Activated CD8-positive, alpha-beta memory T cell treated with anti-CD3 and anti-CD28 coated beads, Interleukin-2, amount 10 ng/mL, durations not matched to agents 7 days and 5 days (primary cell): ENCODE measurements at regions not wholly inside any gene's neighbourhood (a gene's known extent, or its start where the extent isn't known, plus 50 kb on each side); places are given as distances from the start of the nearest gene placed in this dataset.
"Not testable (repeated sequence)": the region's sequence is repeated elsewhere in the genome, so short reads cannot be mapped to it uniquely, and the experiment has no call there.

Experiments used
- ATAC-seq: fragments of 150-1000 bp; cut with Tn5 transposase; one replicate; pipeline ENCODE4 v1.10.0; 2021; ENCODE audit warnings: moderate library complexity
- CTCF ChIA-PET: fragments of 350-600 bp; sonication (Branson Sonifier 250); formaldehyde crosslinking; loops from one replicate; lab custom pipeline; 2021; ENCODE audit warnings: antibody characterized with exemption; lab: Charles Lee
- DNase-seq: peaks from one replicate; pipeline ENCODE4 v3.0.0-alpha.2; 2020
- H3K27ac Mint-ChIP-seq: one replicate; pipeline ENCODE4 v1.8.0; 2021; ENCODE audit warnings: mild to moderate bottlenecking, mixed read lengths
- H3K27me3 Mint-ChIP-seq: one replicate; pipeline ENCODE4 v1.8.0; 2021; ENCODE audit warnings: mixed read lengths
- H3K36me3 Mint-ChIP-seq: one replicate; pipeline ENCODE4 v1.8.0; 2021; ENCODE audit warnings: mild to moderate bottlenecking, mixed read lengths
- H3K4me1 Mint-ChIP-seq: one replicate; pipeline ENCODE4 v1.8.0; 2021; ENCODE audit warnings: mixed read lengths
- H3K4me3 Mint-ChIP-seq: one replicate; pipeline ENCODE4 v1.8.0; 2021; ENCODE audit warnings: mild to moderate bottlenecking, moderate library complexity, mixed read lengths
- H3K9me3 Mint-ChIP-seq: one replicate; pipeline ENCODE4 v1.8.0; 2022; ENCODE audit warnings: low read depth, mixed read lengths

DNA sequence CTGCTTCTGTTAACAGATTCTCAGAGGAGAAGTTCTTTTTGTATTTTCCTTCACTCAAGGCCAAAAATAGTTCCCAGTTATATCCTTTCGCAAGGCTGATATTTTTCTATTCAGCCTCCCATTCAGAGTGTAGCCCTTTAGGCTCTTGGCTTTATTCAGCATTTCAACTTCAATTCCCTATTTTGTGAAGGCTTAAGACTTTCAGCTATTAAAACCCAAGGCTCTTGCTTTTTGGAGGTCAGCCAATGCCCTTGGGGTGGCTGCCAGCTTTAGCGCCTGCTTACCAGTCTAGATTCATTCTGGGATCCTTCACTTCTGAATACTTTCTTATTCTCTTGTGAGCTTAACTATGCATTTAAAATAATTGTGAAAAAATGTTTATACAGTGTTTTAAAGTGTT lies 57.3 kb upstream of the ADGRA3 start:
- no peak for DNase-seq
- no peak for ATAC-seq
- Mint-ChIP-seq H3K27me3 (no peaks in the 10 kb centered on the region), H3K4me3 (no peak overlapping the region), H3K4me1 (no peaks in the 10 kb centered on the region), H3K27ac (no peak overlapping the region), H3K36me3 (no peaks in the 10 kb centered on the region), H3K9me3 (peaks cover 7% of the 10 kb centered on the region)
- CTCF ChIA-PET: no interaction called here

GRCh38 chr4:22573641-22574040 lies 57.8 kb upstream of the ADGRA3 start:
- peaks cover 7% of the 10 kb centered on the region for H3K9me3 Mint-ChIP-seq
- ATAC-seq: no peak

GRCh38 chr4:22574424-22574823 lies 58.6 kb upstream of the ADGRA3 start:
- CTCF ChIA-PET: no interaction called here
- no peak for ATAC-seq
- Mint-ChIP-seq H3K27ac (no peak overlapping the region), H3K4me1 (no peaks in the 10 kb centered on the region), H3K4me3 (no peak overlapping the region), H3K9me3 (peaks cover 7% of the 10 kb centered on the region), H3K36me3 (no peaks in the 10 kb centered on the region), H3K27me3 (no peaks in the 10 kb centered on the region)
- no peak for DNase-seq

More at GRCh38 chr4:22573641-22574040, 57.8 kb upstream of the ADGRA3 start:
- H3K4me3 Mint-ChIP-seq: no peak overlapping the region
- H3K27me3 Mint-ChIP-seq: no peaks in the 10 kb centered on the region
- H3K4me1 Mint-ChIP-seq: no peaks in the 10 kb centered on the region
- no peaks in the 10 kb centered on the region for H3K36me3 Mint-ChIP-seq
- no peak for DNase-seq
- CTCF ChIA-PET: no interaction called here
- H3K27ac Mint-ChIP-seq: no peak overlapping the region

DNA sequence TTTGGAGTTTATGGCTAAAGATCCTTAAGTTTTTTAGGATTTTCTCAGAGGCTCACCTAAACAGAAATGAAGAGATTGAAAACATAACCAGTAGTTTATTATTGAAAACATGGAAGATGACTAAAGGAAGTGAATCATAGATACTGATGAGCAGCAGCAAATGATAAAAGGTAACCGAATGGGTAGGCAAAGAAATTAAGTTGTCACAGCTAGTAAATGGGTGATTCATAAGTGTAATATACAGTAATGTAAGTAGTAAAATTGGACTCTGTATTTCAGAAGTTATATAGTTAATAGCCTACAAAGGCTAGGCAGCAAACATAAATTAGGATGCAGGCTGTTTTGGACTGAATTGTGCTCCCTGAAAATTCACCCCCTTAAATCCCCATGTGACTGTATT lies 59.0 kb upstream of the ADGRA3 start:
- Mint-ChIP-seq H3K4me3 (no peak overlapping the region), H3K27ac (no peak overlapping the region), H3K27me3 (no peaks in the 10 kb centered on the region), H3K36me3 (no peaks in the 10 kb centered on the region), H3K4me1 (no peaks in the 10 kb centered on the region), H3K9me3 (peaks cover 7% of the 10 kb centered on the region)
- DNase-seq: no peak
- ATAC-seq: no peak
- CTCF ChIA-PET: no interaction called here

- DNase-seq (no peak), ATAC-seq (no peak)
- no peaks in the 10 kb centered on the region for H3K36me3 Mint-ChIP-seq
- no peak overlapping the region for H3K27ac Mint-ChIP-seq
- no peak overlapping the region for H3K4me3 Mint-ChIP-seq
- no peaks in the 10 kb centered on the region for H3K9me3 Mint-ChIP-seq
- CTCF ChIA-PET: no interaction called here
- H3K4me1 Mint-ChIP-seq: no peaks in the 10 kb centered on the region
- no peaks in the 10 kb centered on the region for H3K27me3 Mint-ChIP-seq
Measured at GRCh38 chr4:22587253-22587652, 71.4 kb upstream of the ADGRA3 start.

GRCh38 chr4:22593933-22594332 lies 78.1 kb upstream of the ADGRA3 start:
- Mint-ChIP-seq H3K4me1 (no peaks in the 10 kb centered on the region), H3K36me3 (no peaks in the 10 kb centered on the region), H3K27ac (no peak overlapping the region), H3K27me3 (no peaks in the 10 kb centered on the region), H3K9me3 (peaks cover 2% of the 10 kb centered on the region), H3K4me3 (no peak overlapping the region)
- no peak for DNase-seq
- CTCF ChIA-PET: no interaction called here
- no peak for ATAC-seq

DNA sequence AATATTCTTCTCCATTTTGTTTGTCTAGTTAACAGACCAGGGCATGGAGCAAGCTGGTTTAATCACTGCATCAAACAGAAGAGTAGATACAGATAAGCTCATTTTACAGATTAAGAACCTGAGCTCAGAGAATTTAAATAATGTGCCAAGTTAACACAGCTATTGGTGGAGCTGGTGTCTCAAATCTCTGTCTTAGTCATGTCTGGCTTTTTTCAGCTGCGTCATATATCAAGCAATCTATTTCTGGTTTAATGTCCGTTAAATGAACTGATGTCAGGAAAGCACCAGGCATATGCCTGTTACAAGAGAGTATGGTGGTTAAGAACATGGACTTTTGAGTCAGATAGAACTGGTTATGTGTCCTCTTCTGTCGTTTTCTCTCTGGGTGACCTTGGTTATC lies 79.8 kb upstream of the ADGRA3 start:
- H3K36me3 Mint-ChIP-seq: no peaks in the 10 kb centered on the region
- H3K27me3 Mint-ChIP-seq: no peaks in the 10 kb centered on the region
- no peaks in the 10 kb centered on the region for H3K4me1 Mint-ChIP-seq
- ATAC-seq (no peak), DNase-seq (no peak)
- no peak overlapping the region for H3K27ac Mint-ChIP-seq
- CTCF ChIA-PET: no interaction called here
- no peak overlapping the region for H3K4me3 Mint-ChIP-seq
- H3K9me3 Mint-ChIP-seq: peaks cover 5% of the 10 kb centered on the region

- Mint-ChIP-seq H3K36me3 (no peaks in the 10 kb centered on the region), H3K27me3 (no peaks in the 10 kb centered on the region), H3K4me3 (no peak overlapping the region), H3K27ac (no peak overlapping the region), H3K4me1 (no peaks in the 10 kb centered on the region), H3K9me3 (peaks cover 5% of the 10 kb centered on the region)
- DNase-seq (no peak), ATAC-seq (no peak)
- CTCF ChIA-PET: no interaction called here
Measured at GRCh38 chr4:22596409-22596808, 80.5 kb upstream of the ADGRA3 start.

DNA sequence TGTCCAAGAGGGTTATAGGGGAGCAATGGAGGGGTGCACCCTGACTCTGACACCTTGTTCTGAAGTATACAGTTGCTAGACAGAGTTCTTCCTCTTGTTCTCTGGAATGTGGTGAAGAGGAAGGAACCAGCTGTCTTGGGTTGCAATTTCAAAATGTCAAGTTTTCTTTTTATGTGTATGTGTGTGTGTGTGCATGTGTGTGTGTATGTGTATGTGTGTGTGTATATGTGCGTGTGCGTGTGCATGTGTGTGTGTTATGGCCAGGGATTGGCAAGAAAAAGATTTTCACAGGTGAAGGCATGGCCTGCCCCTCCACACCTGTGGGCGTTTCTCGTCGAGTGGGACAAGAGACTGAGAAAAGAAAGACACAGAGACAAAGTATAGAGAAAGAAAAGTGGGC lies 81.6 kb upstream of the ADGRA3 start:
- Mint-ChIP-seq H3K27me3 (no peaks in the 10 kb centered on the region), H3K27ac (no peak overlapping the region)
- ATAC-seq: no peak

GRCh38 chr4:22598113-22599047 lies 82.5 kb upstream of the ADGRA3 start:
- ATAC-seq, DNase-seq, H3K4me3 Mint-ChIP-seq, H3K9me3 Mint-ChIP-seq, H3K4me1 Mint-ChIP-seq, H3K36me3 Mint-ChIP-seq, H3K27ac Mint-ChIP-seq, CTCF ChIA-PET, H3K27me3 Mint-ChIP-seq: not testable (repeated sequence)

More for the DNA sequence above, 81.6 kb upstream of the ADGRA3 start:
- Mint-ChIP-seq H3K4me1 (no peaks in the 10 kb centered on the region), H3K4me3 (no peak overlapping the region), H3K9me3 (peaks cover 5% of the 10 kb centered on the region), H3K36me3 (no peaks in the 10 kb centered on the region)
- CTCF ChIA-PET: no interaction called here
- DNase-seq: no peak

- not testable (repeated sequence) for H3K4me3 Mint-ChIP-seq
Measured at GRCh38 chr4:22599228-22599928, 83.5 kb upstream of the ADGRA3 start.

GRCh38 chr4:22599929-22600432 lies 84.1 kb upstream of the ADGRA3 start:
- DNase-seq, CTCF ChIA-PET, H3K4me1 Mint-ChIP-seq, ATAC-seq, H3K9me3 Mint-ChIP-seq, H3K27ac Mint-ChIP-seq, H3K27me3 Mint-ChIP-seq, H3K4me3 Mint-ChIP-seq, H3K36me3 Mint-ChIP-seq: not testable (repeated sequence)

More at GRCh38 chr4:22599228-22599928, 83.5 kb upstream of the ADGRA3 start:
- H3K27me3 Mint-ChIP-seq, DNase-seq, H3K4me1 Mint-ChIP-seq, ATAC-seq, H3K9me3 Mint-ChIP-seq, H3K36me3 Mint-ChIP-seq, CTCF ChIA-PET, H3K27ac Mint-ChIP-seq: not testable (repeated sequence)

DNA sequence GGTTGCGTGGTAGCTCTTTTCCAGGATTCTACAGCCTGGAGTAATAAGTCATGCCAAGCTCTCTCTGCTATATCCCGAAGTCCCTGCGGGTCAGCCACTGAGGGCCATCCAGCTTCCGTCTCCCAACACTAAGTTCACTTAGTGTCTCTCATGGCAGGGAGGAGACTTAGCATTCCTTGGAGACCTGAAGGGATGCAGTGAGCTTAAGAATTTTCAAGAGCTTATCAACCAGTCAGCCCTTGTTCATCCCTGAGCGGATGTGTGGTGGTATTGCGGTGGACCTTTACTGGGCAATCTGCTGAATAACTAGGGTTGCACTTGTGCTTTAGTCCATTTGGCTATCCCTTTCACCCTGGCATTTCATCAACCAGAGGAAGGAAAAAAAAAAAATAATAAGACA lies 85.8 kb upstream of the ADGRA3 start:
- DNase-seq, H3K36me3 Mint-ChIP-seq, H3K4me3 Mint-ChIP-seq, H3K9me3 Mint-ChIP-seq, H3K4me1 Mint-ChIP-seq, H3K27me3 Mint-ChIP-seq, H3K27ac Mint-ChIP-seq, CTCF ChIA-PET, ATAC-seq: not testable (repeated sequence)

DNA sequence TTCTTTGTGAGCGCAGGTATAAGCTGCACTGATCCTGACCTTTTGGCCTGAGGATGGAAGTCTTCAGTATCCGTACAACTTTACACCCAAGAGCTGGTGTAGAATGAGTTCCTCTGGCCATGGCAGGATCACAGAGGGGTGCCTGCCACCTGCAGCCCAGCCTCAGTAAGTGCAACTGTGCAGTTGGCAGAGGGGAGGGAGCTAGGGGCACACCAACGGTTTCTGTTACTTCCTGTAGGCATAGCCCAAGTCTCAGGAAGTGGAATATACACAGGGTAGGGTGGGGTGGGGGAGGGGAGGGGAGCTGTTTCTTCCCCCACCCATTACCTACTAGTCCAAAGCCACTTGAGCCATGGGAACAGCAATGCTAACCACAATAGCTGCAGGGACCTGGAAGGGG lies 85.4 kb upstream of the GBA3 start:
- ATAC-seq (peak; percentile 60), DNase-seq (peak; percentile 41)
- no peak overlapping the region for H3K27ac Mint-ChIP-seq
- no peaks in the 10 kb centered on the region for H3K36me3 Mint-ChIP-seq
- H3K9me3 Mint-ChIP-seq: peaks cover 8% of the 10 kb centered on the region
- H3K4me3 Mint-ChIP-seq: no peak overlapping the region
- CTCF ChIA-PET: no interaction called here
- H3K4me1 Mint-ChIP-seq: peaks cover 4% of the 10 kb centered on the region
- H3K27me3 Mint-ChIP-seq: no peaks in the 10 kb centered on the region
